ENCODE measurements at regions not wholly inside any gene's neighbourhood (a gene's known extent, or its start where the extent isn't known, plus 50 kb on each side); places are given as distances from the start of the nearest gene placed in this dataset.

DNA sequence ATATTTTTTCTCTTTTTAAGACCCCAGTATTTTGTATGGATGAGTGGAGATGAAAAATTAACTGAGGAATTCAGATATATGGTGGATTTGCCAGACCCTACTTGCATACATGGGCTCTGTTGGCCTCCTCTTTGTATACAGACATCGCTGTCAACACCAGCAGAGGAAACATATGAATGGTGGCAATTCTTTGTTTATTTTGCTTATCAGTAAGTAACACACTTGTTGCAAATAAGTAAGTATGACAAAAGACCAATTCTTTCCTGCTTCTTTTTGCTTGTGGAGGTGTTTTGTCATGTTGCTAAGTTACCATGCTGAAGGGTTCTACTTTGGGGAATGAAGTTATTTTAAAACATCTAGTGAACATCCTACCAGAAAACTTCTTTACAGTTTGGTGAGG, 298.2 kb downstream of the KIF4B start:
- no peak overlapping the region for H3K9ac ChIP-seq (ENCODE audit: low read length)
- H3K27me3 ChIP-seq (ENCODE audit: low read length), result no peaks in the 10 kb centered on the region
- H3K9me3 ChIP-seq (ENCODE audit: insufficient read depth, low read length), result no peaks in the 10 kb centered on the region
- no peaks in the 10 kb centered on the region for H3K9me2 ChIP-seq (replicated peaks; ENCODE audit: insufficient read depth, low read length)
- no peaks in the 10 kb centered on the region for H3K36me3 ChIP-seq (ENCODE audit: low read length)
- H3K27ac ChIP-seq (ENCODE audit: low read depth, low read length), result no peak overlapping the region
- H3K4me2 ChIP-seq (ENCODE audit: low read depth, low read length, poor library complexity, severe bottlenecking), result no peak overlapping the region
- H4K20me1 ChIP-seq (ENCODE audit: low read depth, low read length), result no peaks in the 10 kb centered on the region
- H3F3A ChIP-seq (ENCODE audit: insufficient read depth), result no peaks in the 10 kb centered on the region
- no peak overlapping the region for H3K4me3 ChIP-seq (ENCODE audit: insufficient read depth, low read length, poor library complexity, severe bottlenecking)
- TF ChIP-seq, protein P1, sequence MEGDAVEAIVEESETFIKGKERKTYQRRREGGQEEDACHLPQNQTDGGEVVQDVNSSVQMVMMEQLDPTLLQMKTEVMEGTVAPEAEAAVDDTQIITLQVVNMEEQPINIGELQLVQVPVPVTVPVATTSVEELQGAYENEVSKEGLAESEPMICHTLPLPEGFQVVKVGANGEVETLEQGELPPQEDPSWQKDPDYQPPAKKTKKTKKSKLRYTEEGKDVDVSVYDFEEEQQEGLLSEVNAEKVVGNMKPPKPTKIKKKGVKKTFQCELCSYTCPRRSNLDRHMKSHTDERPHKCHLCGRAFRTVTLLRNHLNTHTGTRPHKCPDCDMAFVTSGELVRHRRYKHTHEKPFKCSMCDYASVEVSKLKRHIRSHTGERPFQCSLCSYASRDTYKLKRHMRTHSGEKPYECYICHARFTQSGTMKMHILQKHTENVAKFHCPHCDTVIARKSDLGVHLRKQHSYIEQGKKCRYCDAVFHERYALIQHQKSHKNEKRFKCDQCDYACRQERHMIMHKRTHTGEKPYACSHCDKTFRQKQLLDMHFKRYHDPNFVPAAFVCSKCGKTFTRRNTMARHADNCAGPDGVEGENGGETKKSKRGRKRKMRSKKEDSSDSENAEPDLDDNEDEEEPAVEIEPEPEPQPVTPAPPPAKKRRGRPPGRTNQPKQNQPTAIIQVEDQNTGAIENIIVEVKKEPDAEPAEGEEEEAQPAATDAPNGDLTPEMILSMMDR (IDR thresholded peaks at IDR 0.05; ENCODE audit: insufficient read depth, low read length, poor library complexity, severe bottlenecking), result no peak
- no peak for TF ChIP-seq EZH2phosphoT487 (conservative IDR thresholded peaks at IDR 0.05; ENCODE audit: low read length)
- no peaks in the 10 kb centered on the region for H3K79me2 ChIP-seq (ENCODE audit: insufficient read depth, low read length)
- no peak overlapping the region for H2AFZ ChIP-seq (ENCODE audit: low read depth, low read length, severe bottlenecking)

DNA sequence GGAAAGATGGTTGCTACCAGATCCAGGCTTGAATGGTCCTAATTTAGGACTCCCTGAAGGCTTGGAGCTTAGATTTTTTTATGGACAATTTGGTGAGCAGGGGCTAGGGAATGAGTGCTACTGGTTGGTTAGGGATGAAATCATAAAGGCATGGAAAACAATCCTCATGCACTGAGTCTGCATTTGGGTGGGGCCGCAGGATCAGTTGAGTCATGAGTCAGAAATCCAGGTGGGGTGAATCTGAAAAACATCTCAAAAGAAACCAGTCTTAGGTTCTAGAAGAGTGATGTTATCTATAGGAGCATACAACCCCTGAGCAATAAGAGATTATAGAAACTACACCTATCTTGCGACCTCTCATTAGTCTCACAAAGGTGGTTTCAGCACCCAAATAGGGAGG, 300.0 kb downstream of the KIF4B start:
- H3K9ac ChIP-seq (ENCODE audit: low read length), result no peak overlapping the region
- H3K36me3 ChIP-seq (ENCODE audit: low read length), result no peaks in the 10 kb centered on the region
- TF ChIP-seq EZH2phosphoT487 (conservative IDR thresholded peaks at IDR 0.05; ENCODE audit: low read length), result no peak
- TF ChIP-seq, protein P1 (IDR thresholded peaks at IDR 0.05; ENCODE audit: insufficient read depth, low read length, poor library complexity, severe bottlenecking), result no peak
- no peaks in the 10 kb centered on the region for H3K9me3 ChIP-seq (ENCODE audit: insufficient read depth, low read length)
- H4K20me1 ChIP-seq (ENCODE audit: low read depth, low read length), result no peaks in the 10 kb centered on the region
- no peak overlapping the region for H3K4me2 ChIP-seq (ENCODE audit: low read depth, low read length, poor library complexity, severe bottlenecking)
- no peak overlapping the region for H3K4me3 ChIP-seq (ENCODE audit: insufficient read depth, low read length, poor library complexity, severe bottlenecking)
- H3F3A ChIP-seq (ENCODE audit: insufficient read depth), result no peaks in the 10 kb centered on the region
- no peaks in the 10 kb centered on the region for H3K79me2 ChIP-seq (ENCODE audit: insufficient read depth, low read length)
- no peak overlapping the region for H2AFZ ChIP-seq (ENCODE audit: low read depth, low read length, severe bottlenecking)
- no peaks in the 10 kb centered on the region for H3K27me3 ChIP-seq (ENCODE audit: low read length)
- H3K9me2 ChIP-seq (replicated peaks; ENCODE audit: insufficient read depth, low read length), result no peaks in the 10 kb centered on the region
- no peak overlapping the region for H3K27ac ChIP-seq (ENCODE audit: low read depth, low read length)

DNA sequence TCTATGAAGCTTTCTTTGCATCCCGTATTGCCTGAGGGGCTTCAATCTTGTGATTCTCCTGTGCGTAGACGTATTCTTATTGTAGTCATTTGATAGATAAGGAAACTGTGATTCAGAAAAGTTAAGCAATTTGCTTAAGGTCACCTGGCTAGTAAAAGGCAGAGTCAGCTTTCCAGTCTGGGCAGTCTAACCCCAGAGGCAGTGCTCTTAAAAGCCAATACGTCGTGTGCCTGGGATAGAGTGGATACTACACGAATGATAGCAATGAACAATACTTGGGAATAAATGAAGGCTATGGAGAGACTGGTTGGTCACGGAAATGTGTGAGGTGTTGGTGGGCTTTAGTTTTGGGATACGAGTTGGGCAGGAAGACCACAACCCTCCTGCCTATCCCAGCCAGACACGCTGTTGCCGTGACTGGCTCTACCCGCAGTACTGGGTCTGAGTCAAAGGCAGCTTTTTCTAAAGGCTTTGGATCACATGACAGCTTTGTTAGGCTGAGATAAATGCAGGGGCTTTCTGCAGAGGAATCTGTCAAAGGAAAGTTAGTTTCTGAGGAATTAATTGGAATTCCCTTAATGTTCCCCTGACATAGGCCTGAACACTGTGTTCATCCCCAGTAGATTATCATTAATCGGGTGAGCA, 302.6 kb downstream of the KIF4B start:
- Histone ChIP-seq H3K4me2 (ENCODE audit: low read depth, low read length, poor library complexity, severe bottlenecking) (no peak overlapping the region), H3K9ac (ENCODE audit: low read length) (no peak overlapping the region), H4K20me1 (ENCODE audit: low read depth, low read length) (no peaks in the 10 kb centered on the region), H3K9me2 (replicated peaks; ENCODE audit: insufficient read depth, low read length) (no peaks in the 10 kb centered on the region), H3K36me3 (ENCODE audit: low read length) (no peaks in the 10 kb centered on the region), H3K4me3 (ENCODE audit: insufficient read depth, low read length, poor library complexity, severe bottlenecking) (no peak overlapping the region), H2AFZ (ENCODE audit: low read depth, low read length, severe bottlenecking) (no peak overlapping the region), H3F3A (ENCODE audit: insufficient read depth) (no peaks in the 10 kb centered on the region), H3K79me2 (ENCODE audit: insufficient read depth, low read length) (no peaks in the 10 kb centered on the region), H3K27ac (ENCODE audit: low read depth, low read length) (no peak overlapping the region), H3K9me3 (ENCODE audit: insufficient read depth, low read length) (no peaks in the 10 kb centered on the region), H3K27me3 (ENCODE audit: low read length) (no peaks in the 10 kb centered on the region)
- no peak for TF ChIP-seq EZH2phosphoT487 (conservative IDR thresholded peaks at IDR 0.05; ENCODE audit: low read length)
- TF ChIP-seq, protein P1 (IDR thresholded peaks at IDR 0.05; ENCODE audit: insufficient read depth, low read length, poor library complexity, severe bottlenecking), result no peak
